Activated T-cell treated with anti-CD3 and anti-CD28 coated beads, Interleukin-2, amount 50 U/mL, for 24 hours (primary cell): ENCODE measurements at regions not wholly inside any gene's neighbourhood (a gene's known extent, or its start where the extent isn't known, plus 50 kb on each side); places are given as distances from the start of the nearest gene placed in this dataset.

Experiments used
- DNase-seq: peaks from one replicate; pipeline ENCODE4 v3.0.0-alpha.2; 2020
- H3K27ac Mint-ChIP-seq: 2 replicates; pipeline ENCODE4 v1.8.0; 2020; ENCODE audit warnings: mild to moderate bottlenecking, mixed read lengths
- H3K27me3 Mint-ChIP-seq: 2 replicates; pipeline ENCODE4 v1.8.0; 2020; ENCODE audit warnings: mixed read lengths
- H3K36me3 Mint-ChIP-seq: 2 replicates; pipeline ENCODE4 v1.8.0; 2020; ENCODE audit warnings: low read depth, mixed read lengths
- H3K4me1 Mint-ChIP-seq: 2 replicates; pipeline ENCODE4 v1.8.0; 2020; ENCODE audit warnings: low read depth, mixed read lengths
- H3K4me3 Mint-ChIP-seq: 2 replicates; pipeline ENCODE4 v1.8.0; 2020; ENCODE audit warnings: mild to moderate bottlenecking, moderate library complexity, mixed read lengths
- H3K9me3 Mint-ChIP-seq: 2 replicates; pipeline ENCODE4 v1.8.0; 2020; ENCODE audit warnings: mixed read lengths

DNA sequence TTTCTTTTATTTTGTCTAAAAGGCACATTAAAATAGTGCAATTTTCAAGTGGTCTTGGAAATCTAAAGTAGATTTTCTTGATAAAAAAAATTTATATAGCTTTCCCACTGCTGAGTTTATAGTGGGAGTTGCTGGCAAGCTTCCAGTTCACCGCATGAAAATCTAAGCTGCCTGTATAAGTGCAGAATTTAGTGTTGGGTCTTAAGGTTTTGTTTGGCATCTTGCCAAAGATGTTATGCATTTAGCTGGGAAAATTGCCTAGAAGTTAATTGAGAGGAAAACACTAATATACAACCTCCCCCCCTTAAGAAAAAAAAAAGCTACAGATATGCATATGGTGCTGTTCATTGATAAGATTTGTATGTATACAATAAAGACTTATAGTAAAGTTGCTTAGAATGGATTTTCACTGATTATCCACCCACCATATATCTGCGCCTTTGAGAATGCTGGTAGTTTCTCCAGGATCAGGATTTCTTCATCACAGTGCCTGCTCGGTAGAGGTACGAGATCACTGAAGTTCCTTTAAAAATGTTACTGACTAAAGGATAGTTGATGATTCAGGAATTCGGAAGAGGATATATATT lies 803.2 kb upstream of the POU3F3 start:
- H3K4me1 Mint-ChIP-seq, result no peaks in the 10 kb centered on the region
- H3K27ac Mint-ChIP-seq, result no peak overlapping the region
- H3K9me3 Mint-ChIP-seq, result peaks cover 5% of the 10 kb centered on the region
- no peak for DNase-seq
- H3K27me3 Mint-ChIP-seq, result no peaks in the 10 kb centered on the region
- H3K36me3 Mint-ChIP-seq, result no peaks in the 10 kb centered on the region
- no peak overlapping the region for H3K4me3 Mint-ChIP-seq

DNA sequence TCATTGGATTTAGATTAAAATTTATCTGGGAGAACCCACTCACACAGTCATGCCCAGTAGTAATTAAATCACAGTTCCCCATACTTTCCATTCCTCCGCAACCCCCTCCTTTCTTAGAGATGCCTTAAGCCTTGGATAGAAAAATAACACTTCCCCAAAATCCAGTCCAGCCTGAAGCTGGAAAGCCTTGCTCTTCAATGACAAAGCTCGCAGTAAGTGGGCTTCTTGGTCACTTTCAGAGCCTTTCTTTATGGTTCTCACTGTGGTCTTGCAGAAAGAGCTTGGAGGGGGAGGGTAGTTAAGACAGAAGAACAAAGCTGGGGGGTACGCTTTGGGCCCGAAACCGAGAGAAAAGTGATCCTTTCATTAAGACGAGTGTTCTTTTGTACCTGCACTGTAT lies 802.1 kb upstream of the POU3F3 start:
- peaks cover 5% of the 10 kb centered on the region for H3K9me3 Mint-ChIP-seq
- DNase-seq, result no peak
- H3K4me3 Mint-ChIP-seq, result no peak overlapping the region
- no peak overlapping the region for H3K27ac Mint-ChIP-seq
- H3K36me3 Mint-ChIP-seq, result no peaks in the 10 kb centered on the region
- H3K4me1 Mint-ChIP-seq, result no peaks in the 10 kb centered on the region
- H3K27me3 Mint-ChIP-seq, result no peaks in the 10 kb centered on the region

DNA sequence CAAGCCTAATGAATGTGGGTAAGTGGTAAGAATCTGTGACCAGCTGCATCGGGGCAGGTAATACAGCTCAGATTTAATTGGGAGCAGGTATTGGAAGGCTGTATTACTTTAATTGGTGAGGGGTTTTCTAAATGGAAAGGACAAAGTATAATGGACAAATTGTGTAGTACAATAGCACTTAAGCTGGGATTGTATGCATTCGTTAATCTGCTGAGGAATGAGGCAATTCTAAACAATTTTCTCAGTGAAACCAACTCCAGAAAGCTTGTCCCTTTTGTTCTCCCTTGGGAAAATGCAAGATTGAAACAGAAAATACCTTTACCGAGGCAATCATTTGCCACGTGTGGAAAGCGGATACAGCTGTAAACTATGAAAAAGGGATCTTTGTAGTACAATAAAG lies 801.6 kb upstream of the POU3F3 start:
- Mint-ChIP-seq H3K4me3 (no peak overlapping the region), H3K27ac (no peak overlapping the region), H3K27me3 (no peaks in the 10 kb centered on the region), H3K36me3 (no peaks in the 10 kb centered on the region), H3K9me3 (peaks cover 5% of the 10 kb centered on the region), H3K4me1 (no peaks in the 10 kb centered on the region)
- no peak for DNase-seq

DNA sequence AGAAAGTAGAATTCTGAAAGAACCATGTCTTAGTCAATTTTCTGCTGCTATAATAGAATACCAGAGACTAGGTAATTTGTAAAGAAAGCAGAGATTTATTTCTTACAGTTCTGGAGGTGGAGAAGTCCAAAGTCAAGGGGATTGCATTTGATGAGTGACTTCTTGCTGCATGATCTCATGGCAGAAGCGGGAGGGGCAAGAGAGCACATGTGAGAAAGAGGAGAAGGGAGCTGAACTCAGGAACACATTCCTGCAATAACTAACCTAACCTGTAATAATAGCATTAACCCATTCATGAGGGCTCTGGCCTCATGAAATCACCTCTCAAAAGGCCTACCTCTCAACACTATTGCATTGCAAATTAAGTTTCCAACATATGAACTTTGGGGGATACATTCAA lies 797.5 kb upstream of the POU3F3 start:
- H3K4me3 Mint-ChIP-seq, result no peak overlapping the region
- no peak overlapping the region for H3K27ac Mint-ChIP-seq
- DNase-seq, result no peak
- no peaks in the 10 kb centered on the region for H3K36me3 Mint-ChIP-seq
- peaks cover 5% of the 10 kb centered on the region for H3K9me3 Mint-ChIP-seq
- H3K4me1 Mint-ChIP-seq, result no peaks in the 10 kb centered on the region
- H3K27me3 Mint-ChIP-seq, result no peaks in the 10 kb centered on the region

DNA sequence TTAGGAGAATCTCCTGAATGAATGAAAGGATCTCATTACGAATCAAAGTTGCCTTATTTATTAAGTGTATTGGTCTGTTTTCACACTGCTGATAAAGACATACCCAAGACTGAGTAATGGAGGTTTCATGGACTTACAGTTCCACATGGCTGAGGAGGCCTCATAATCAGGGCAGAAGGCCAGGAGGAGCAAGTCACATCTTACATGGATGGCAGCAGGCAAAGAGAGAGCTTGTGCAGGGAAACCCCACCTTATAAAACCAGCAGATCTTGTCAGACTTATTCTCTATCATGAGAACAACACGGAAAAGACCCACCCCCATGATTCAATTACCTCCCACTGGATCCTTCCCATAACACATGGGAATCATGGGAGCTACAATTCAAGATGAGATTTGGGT lies 785.2 kb upstream of the POU3F3 start:
- no peak for DNase-seq
- Mint-ChIP-seq H3K9me3 (peaks cover 7% of the 10 kb centered on the region), H3K27ac (no peak overlapping the region), H3K4me1 (no peaks in the 10 kb centered on the region), H3K4me3 (no peak overlapping the region), H3K27me3 (no peaks in the 10 kb centered on the region), H3K36me3 (no peaks in the 10 kb centered on the region)

DNA sequence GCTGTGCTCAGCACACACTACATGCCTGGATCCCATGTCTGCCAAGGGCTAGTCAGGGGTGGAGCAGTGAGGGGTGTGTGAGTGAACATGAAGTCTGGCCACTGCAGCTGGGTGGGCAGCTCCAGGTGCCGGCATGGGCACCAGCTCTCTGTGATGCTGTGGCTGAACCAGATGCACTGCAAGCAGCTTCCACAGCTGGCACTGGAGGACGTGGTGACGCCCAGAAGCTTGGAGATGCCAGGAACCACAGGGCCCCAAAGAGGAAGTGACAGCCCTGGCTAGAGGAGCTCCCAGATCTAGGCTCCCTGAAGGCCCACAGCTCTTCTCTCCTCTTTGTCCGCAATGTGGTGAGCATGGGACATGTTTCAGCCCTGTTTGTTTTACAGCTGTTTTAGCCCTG lies 776.3 kb upstream of the POU3F3 start:
- H3K4me1 Mint-ChIP-seq, result no peaks in the 10 kb centered on the region
- peaks cover 4% of the 10 kb centered on the region for H3K9me3 Mint-ChIP-seq
- no peak overlapping the region for H3K27ac Mint-ChIP-seq
- no peaks in the 10 kb centered on the region for H3K36me3 Mint-ChIP-seq
- H3K4me3 Mint-ChIP-seq, result no peak overlapping the region
- DNase-seq, result no peak
- no peaks in the 10 kb centered on the region for H3K27me3 Mint-ChIP-seq

DNA sequence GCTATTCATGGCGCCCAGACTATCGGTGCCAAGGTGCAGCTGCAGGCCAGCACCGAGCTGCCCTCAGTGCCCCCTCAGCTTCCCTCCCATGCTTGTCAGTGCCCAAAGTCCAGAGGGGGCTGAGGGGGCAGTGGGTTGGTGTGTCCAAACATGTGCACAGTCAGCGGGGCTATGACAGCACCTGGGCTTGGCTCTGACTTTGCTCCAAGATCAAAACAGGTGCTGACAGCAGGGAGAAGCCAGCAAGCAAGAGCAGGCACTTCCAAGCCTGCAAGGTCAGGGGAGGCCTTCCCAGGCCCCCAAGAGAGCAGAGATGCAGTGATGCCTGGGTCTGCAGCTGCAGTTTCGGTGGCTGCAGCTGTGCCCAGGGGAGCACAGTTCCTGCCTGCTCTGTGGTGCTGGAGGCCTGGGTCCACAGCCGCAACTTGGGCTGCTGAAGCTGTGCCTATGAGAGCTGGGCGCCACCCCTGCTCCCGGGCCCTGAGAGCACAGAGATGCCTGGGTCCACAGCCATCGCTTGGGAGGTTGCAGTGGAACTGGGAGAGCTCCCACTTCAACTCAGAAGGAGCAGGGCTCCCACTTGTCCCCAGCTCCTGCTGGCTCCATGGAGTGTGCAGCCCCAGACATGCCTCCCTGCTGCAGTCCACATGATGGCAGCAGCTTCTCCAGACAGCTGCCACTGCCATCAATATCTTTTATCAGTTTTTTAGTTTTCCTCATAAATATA lies 775.3 kb upstream of the POU3F3 start:
- H3K4me3 Mint-ChIP-seq, result no peak overlapping the region
- no peak for DNase-seq
- peaks cover 4% of the 10 kb centered on the region for H3K9me3 Mint-ChIP-seq
- no peak overlapping the region for H3K27ac Mint-ChIP-seq
- H3K36me3 Mint-ChIP-seq, result no peaks in the 10 kb centered on the region
- H3K4me1 Mint-ChIP-seq, result no peaks in the 10 kb centered on the region
- H3K27me3 Mint-ChIP-seq, result no peaks in the 10 kb centered on the region

DNA sequence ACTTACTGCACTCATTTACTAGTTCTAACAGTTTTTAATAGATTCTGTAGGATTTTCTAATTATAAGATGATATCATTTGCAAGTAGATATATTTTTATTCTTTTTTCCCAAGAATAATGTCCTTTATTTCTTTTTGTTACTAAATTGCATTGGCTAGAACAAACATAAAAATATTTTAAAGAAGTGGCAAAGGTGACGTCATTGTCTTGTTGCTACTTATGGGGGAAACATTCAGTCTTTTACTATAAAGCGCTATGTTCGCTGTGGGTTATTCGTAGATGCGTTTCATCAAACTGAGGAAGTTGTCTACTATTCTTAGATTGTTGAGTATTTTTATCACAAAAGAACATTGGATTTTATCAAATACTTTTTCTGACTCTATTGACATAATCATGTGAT lies 765.2 kb upstream of the POU3F3 start:
- no peaks in the 10 kb centered on the region for H3K4me1 Mint-ChIP-seq
- no peak overlapping the region for H3K27ac Mint-ChIP-seq
- H3K36me3 Mint-ChIP-seq, result no peaks in the 10 kb centered on the region
- H3K4me3 Mint-ChIP-seq, result no peak overlapping the region
- no peaks in the 10 kb centered on the region for H3K27me3 Mint-ChIP-seq
- DNase-seq, result no peak
- H3K9me3 Mint-ChIP-seq, result peaks cover 6% of the 10 kb centered on the region

DNA sequence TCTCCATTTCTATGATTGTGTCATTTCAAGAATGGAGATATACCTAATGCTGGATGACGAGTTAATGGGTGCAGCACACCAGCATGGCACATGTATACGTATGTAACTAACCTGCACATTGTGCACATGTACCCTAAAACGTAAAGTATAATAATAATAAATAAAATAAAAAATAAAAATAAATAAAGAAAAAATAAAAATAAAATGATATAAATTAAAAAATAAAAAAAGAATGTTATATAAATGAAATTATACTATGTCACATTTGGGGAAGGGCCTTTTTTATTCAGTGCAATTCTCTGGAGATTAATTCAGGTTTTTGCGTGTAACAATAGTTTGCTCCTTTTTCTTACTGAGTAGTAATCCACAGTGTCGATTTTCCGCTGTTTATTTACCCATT lies 763.5 kb upstream of the POU3F3 start:
- Mint-ChIP-seq H3K9me3 (peaks cover 9% of the 10 kb centered on the region), H3K27ac (no peak overlapping the region), H3K4me3 (no peak overlapping the region), H3K4me1 (no peaks in the 10 kb centered on the region), H3K36me3 (no peaks in the 10 kb centered on the region), H3K27me3 (no peaks in the 10 kb centered on the region)
- no peak for DNase-seq

DNA sequence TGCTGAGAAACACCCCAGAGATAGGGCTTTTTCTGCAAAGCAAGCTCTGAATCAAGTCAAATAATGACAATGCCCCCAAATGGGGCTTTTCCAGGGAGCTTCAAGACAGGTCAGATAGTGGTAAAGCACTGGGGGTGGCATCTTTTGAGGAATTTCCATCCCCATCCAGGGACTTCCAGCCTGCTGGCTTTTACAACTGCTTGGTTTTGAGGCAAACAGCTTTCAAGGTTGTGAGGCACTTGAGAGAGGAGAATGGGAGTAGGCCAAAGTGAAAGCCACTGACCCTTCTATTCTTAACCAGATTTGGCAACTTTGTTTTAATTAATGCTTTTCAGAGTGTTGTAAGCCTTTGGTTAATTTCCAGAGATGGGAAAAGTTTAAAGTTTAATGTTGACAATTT lies 762.0 kb upstream of the POU3F3 start:
- no peaks in the 10 kb centered on the region for H3K4me1 Mint-ChIP-seq
- H3K9me3 Mint-ChIP-seq, result peaks cover 9% of the 10 kb centered on the region
- no peaks in the 10 kb centered on the region for H3K36me3 Mint-ChIP-seq
- no peak overlapping the region for H3K4me3 Mint-ChIP-seq
- no peak overlapping the region for H3K27ac Mint-ChIP-seq
- no peaks in the 10 kb centered on the region for H3K27me3 Mint-ChIP-seq
- DNase-seq, result no peak

DNA sequence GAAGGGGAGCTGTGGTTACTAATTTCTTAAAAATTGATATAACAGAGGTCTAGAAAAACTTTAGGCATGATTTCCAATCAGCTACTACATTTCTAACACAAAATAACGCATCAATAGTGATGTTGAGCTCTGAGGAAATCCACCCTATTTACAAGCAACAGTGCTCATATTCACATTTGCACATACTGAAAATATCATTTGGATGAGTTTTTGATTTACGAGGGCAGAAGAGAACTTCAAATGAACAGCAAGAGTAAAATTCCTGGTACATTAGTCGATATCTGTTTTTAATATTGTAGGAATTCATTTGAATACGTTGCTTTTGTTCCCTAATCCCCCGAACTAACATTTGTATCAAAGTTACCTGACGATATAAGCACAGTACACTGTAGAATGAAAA lies 761.0 kb upstream of the POU3F3 start:
- Mint-ChIP-seq H3K27me3 (no peaks in the 10 kb centered on the region), H3K9me3 (peaks cover 9% of the 10 kb centered on the region), H3K4me1 (no peaks in the 10 kb centered on the region), H3K27ac (no peak overlapping the region), H3K4me3 (no peak overlapping the region), H3K36me3 (no peaks in the 10 kb centered on the region)
- no peak for DNase-seq

DNA sequence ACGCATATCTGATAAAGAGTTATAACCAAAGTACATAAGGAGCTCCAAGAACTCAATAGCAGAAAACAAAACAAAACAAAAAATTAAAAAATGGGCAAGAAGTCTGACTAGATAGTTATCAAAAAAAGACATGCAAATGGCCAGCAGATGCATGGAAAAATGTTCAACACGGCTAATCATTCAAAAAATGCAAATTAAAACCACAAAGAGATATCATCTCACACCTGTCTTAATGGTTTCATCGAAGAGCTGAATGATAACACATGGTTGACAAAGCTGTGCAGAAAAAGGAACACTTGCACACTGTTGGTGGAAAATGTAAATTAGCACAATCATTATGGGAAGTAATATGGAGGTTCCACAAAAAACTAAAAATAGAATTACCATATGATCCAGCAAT lies 751.3 kb upstream of the POU3F3 start:
- H3K27ac Mint-ChIP-seq, result no peak overlapping the region
- no peak for DNase-seq
- no peaks in the 10 kb centered on the region for H3K4me1 Mint-ChIP-seq
- H3K9me3 Mint-ChIP-seq, result peaks cover 8% of the 10 kb centered on the region
- no peaks in the 10 kb centered on the region for H3K36me3 Mint-ChIP-seq
- no peaks in the 10 kb centered on the region for H3K27me3 Mint-ChIP-seq
- H3K4me3 Mint-ChIP-seq, result no peak overlapping the region

DNA sequence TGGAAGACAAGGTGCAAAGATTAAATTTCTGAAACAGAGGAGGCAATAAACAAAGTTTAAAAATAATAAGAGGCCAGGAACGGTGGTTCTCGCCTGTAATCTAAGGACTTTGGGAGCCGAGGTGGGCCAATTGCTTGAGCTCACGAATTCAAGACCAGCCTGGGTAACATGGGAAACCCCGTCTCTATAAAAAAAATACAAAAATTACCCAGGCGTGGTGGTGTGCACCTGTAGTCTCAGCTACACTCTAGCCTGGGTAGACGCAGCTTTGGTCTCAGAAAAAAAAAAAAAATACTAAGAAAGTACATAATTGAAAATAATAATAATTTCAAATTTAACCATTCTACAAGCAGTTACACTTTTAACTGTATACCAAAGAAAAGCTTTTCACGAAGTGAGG lies 744.6 kb upstream of the POU3F3 start:
- H3K9me3 Mint-ChIP-seq, result peaks cover 6% of the 10 kb centered on the region
- no peaks in the 10 kb centered on the region for H3K27me3 Mint-ChIP-seq
- no peak for DNase-seq
- no peak overlapping the region for H3K27ac Mint-ChIP-seq
- H3K4me3 Mint-ChIP-seq, result no peak overlapping the region
- H3K4me1 Mint-ChIP-seq, result no peaks in the 10 kb centered on the region
- H3K36me3 Mint-ChIP-seq, result no peaks in the 10 kb centered on the region

DNA sequence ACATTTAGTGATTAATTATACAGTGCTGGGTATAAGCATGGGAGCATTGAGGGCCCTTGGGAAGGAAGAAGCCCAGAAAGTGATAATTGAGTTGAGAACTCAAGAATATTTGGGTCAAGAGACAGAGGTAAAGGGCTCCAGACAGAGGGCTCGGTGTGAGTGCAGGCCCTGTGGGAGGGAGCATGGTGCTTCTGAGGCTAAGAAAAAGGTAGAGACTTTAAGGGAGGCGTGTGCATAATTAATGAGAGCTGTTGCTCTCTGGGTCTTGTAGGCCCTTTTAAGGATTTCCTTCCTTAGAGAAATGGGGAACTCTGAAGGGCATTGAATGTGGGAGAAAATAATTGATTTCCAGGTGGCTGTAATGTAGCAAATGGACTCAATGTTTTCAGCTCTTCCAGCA lies 735.0 kb upstream of the POU3F3 start:
- Mint-ChIP-seq H3K9me3 (no peaks in the 10 kb centered on the region), H3K4me3 (no peak overlapping the region), H3K36me3 (no peaks in the 10 kb centered on the region), H3K27ac (no peak overlapping the region), H3K27me3 (no peaks in the 10 kb centered on the region), H3K4me1 (no peaks in the 10 kb centered on the region)
- DNase-seq, result no peak

DNA sequence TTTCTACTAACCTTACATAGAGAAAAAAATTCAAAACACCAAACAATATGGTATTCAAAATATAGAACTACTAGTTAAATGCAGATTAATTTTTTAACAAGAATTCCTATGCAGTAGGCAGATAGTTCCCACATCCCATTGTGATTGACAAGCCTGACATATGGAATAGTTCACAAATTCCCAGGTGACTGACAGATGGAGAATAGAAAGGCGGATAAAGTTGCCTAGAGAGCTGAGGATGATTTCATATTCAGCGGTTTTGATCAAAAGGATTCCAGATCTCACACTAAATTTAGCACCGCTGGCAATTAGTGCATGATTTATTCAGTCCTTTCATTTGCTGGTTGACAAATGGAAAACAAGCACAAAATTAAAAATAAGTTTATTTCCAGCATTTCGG lies 733.7 kb upstream of the POU3F3 start:
- H3K4me3 Mint-ChIP-seq, result no peak overlapping the region
- H3K27ac Mint-ChIP-seq, result no peak overlapping the region
- H3K4me1 Mint-ChIP-seq, result no peaks in the 10 kb centered on the region
- H3K9me3 Mint-ChIP-seq, result peaks cover 3% of the 10 kb centered on the region
- no peak for DNase-seq
- H3K36me3 Mint-ChIP-seq, result no peaks in the 10 kb centered on the region
- H3K27me3 Mint-ChIP-seq, result no peaks in the 10 kb centered on the region

DNA sequence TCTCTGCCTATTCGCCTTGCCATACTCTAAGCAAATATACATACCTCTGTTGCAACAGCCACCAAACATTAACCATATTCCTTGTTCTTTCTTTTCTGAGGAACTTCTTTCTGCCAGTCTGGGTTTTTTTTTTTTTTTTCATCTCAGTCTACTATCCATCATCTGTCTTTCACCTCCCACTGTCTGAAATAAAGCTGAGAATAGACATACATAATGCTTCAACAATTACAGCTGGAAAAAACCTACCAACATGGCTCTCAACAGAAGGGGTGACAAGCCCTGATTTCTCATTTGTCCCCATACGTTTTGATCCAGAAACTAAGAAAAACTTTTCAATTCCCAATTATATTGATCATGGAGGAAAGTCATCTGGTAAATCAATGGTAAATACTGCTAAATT lies 728.8 kb upstream of the POU3F3 start:
- DNase-seq, result no peak
- H3K4me3 Mint-ChIP-seq, result no peak overlapping the region
- no peaks in the 10 kb centered on the region for H3K36me3 Mint-ChIP-seq
- H3K4me1 Mint-ChIP-seq, result no peaks in the 10 kb centered on the region
- no peaks in the 10 kb centered on the region for H3K27me3 Mint-ChIP-seq
- H3K9me3 Mint-ChIP-seq, result peaks cover 3% of the 10 kb centered on the region
- no peak overlapping the region for H3K27ac Mint-ChIP-seq
